ENCODE measurements at regions not wholly inside any gene's neighbourhood (a gene's known extent, or its start where the extent isn't known, plus 50 kb on each side); places are given as distances from the start of the nearest gene placed in this dataset.

DNA sequence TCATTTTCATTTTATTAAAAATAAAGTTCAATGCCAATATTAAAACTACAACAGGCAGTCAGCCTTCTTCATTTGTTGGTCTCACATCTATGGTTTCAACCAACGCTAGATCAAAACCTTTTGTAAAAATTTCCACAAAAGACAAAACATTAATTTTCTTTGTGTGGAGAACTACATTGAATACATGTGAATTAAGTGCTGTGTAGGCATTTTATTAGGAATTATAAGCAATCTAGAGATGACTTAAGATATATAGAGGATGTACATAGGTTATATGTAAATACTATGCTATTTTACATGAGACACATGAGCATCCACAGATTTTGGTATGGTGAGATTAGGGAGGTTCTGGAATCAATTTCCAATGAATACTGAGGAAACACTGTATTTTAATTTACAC lies 94.2 kb downstream of the CYLC2 start:
- TF ChIP-seq ZNF510 (tag by site-specific recombination; IDR thresholded peaks at IDR 0.05; ENCODE audit: insufficient replicate concordance) (no peak), ZNF501 (tag by site-specific recombination; IDR thresholded peaks at IDR 0.05) (no peak), YY1 (tag by site-specific recombination; IDR thresholded peaks at IDR 0.05) (no peak), REPIN1 (tag by site-specific recombination; IDR thresholded peaks at IDR 0.05; ENCODE audit: low read depth) (no peak), ZNF670 (tag by site-specific recombination; IDR thresholded peaks at IDR 0.05; ENCODE audit: low read depth) (no peak), BCL11A (tag by site-specific recombination; IDR thresholded peaks at IDR 0.05; ENCODE audit: low read depth) (no peak), KLF9 (tag by site-specific recombination; IDR thresholded peaks at IDR 0.05; ENCODE audit: low read depth) (no peak), ZNF792 (tag by site-specific recombination; IDR thresholded peaks at IDR 0.05) (no peak), ZNF433 (tag by site-specific recombination; IDR thresholded peaks at IDR 0.05; ENCODE audit: low read depth) (no peak)
- TF ChIP-seq, protein P1, sequence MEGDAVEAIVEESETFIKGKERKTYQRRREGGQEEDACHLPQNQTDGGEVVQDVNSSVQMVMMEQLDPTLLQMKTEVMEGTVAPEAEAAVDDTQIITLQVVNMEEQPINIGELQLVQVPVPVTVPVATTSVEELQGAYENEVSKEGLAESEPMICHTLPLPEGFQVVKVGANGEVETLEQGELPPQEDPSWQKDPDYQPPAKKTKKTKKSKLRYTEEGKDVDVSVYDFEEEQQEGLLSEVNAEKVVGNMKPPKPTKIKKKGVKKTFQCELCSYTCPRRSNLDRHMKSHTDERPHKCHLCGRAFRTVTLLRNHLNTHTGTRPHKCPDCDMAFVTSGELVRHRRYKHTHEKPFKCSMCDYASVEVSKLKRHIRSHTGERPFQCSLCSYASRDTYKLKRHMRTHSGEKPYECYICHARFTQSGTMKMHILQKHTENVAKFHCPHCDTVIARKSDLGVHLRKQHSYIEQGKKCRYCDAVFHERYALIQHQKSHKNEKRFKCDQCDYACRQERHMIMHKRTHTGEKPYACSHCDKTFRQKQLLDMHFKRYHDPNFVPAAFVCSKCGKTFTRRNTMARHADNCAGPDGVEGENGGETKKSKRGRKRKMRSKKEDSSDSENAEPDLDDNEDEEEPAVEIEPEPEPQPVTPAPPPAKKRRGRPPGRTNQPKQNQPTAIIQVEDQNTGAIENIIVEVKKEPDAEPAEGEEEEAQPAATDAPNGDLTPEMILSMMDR (tag by site-specific recombination; IDR thresholded peaks at IDR 0.05) = no peak
- TF ChIP-seq, protein P2, sequence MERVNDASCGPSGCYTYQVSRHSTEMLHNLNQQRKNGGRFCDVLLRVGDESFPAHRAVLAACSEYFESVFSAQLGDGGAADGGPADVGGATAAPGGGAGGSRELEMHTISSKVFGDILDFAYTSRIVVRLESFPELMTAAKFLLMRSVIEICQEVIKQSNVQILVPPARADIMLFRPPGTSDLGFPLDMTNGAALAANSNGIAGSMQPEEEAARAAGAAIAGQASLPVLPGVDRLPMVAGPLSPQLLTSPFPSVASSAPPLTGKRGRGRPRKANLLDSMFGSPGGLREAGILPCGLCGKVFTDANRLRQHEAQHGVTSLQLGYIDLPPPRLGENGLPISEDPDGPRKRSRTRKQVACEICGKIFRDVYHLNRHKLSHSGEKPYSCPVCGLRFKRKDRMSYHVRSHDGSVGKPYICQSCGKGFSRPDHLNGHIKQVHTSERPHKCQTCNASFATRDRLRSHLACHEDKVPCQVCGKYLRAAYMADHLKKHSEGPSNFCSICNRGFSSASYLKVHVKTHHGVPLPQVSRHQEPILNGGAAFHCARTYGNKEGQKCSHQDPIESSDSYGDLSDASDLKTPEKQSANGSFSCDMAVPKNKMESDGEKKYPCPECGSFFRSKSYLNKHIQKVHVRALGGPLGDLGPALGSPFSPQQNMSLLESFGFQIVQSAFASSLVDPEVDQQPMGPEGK (tag by site-specific recombination; IDR thresholded peaks at IDR 0.05) = no peak
